Transverse colon (tissue), 4 donors: ENCODE measurements at regions not wholly inside any gene's neighbourhood (a gene's known extent, or its start where the extent isn't known, plus 50 kb on each side); places are given as distances from the start of the nearest gene placed in this dataset.

Source experiments
- DNase-seq: peaks from one replicate; pipeline ENCODE4 v3.0.0-alpha.2; 2019
- H3K27ac ChIP-seq, 4 donors: fragments of 200-600 bp; sonication (generic); 2 replicates each; pipeline ENCODE4 v1.5.1; 2016 to 2018; ENCODE audit warnings: inconsistent platforms in 4 of 4
- H3K27me3 ChIP-seq: fragments of 200-600 bp; sonication (generic); 2 replicates; pipeline ENCODE4 v1.5.1; 2017; ENCODE audit warnings: inconsistent platforms
- H3K36me3 ChIP-seq, 4 donors: fragments of 200-600 bp; sonication (generic); 2 replicates each; pipeline ENCODE4 v1.5.1; 2017 to 2019; ENCODE audit warnings: inconsistent platforms in 4 of 4
- H3K4me1 ChIP-seq, 4 donors: fragments of 200-600 bp; sonication (generic); 2 replicates each; pipeline ENCODE4 v1.5.1; 2017 to 2020; ENCODE audit warnings: inconsistent platforms in 4 of 4
- H3K4me3 ChIP-seq, 4 donors: fragments of 200-600 bp; sonication (generic); 1 replicate in 1 of 4; 2 replicates in 3 of 4; pipeline versions ENCODE4 v1.5.1 to v1.6.1; 2017 to 2019; ENCODE audit warnings: inconsistent platforms in 4 of 4
- H3K9me3 ChIP-seq, 2 donors: fragments of 200-600 bp; sonication (generic); 2 replicates each; pipeline ENCODE4 v1.5.1; 2017 to 2019; ENCODE audit warnings: inconsistent platforms in 2 of 2
- CTCF ChIP-seq, 5 experiments: fragments of 200-600 bp in 3 of 5; fragments of 450-650 bp in 2 of 5; sonication (generic) in 3 of 5; IDR thresholded peaks; 1 replicate in 2 of 5; 2 replicates in 3 of 5; pipeline ENCODE4 v1.5.1; 2016 to 2017; ENCODE audit warnings: antibody characterized with exemption in 5 of 5, inconsistent platforms in 3 of 5, mild to moderate bottlenecking in 2 of 5, moderate library complexity in 1 of 5
- EP300 ChIP-seq: sonication (generic); formaldehyde crosslinking; IDR thresholded peaks from one replicate; pipeline ENCODE4 v1.6.1; 2017; ENCODE audit warnings: antibody characterized with exemption, low read depth
- POLR2A ChIP-seq: fragments of 450-650 bp; IDR thresholded peaks from one replicate; pipeline ENCODE4 v1.6.1; 2016; ENCODE audit warnings: antibody characterized with exemption, mild to moderate bottlenecking, moderate library complexity
- POLR2AphosphoS5 ChIP-seq, 3 donors: sonication (generic); formaldehyde crosslinking; IDR thresholded peaks; one replicate each; pipeline ENCODE4 v1.6.1; 2016; ENCODE audit warnings: antibody characterized with exemption in 3 of 3
- WGBS, 2 donors: methylation state at CpG; one replicate each; pipeline ENCODE4 v1.1.5; 2018; ENCODE audit warnings: low coverage in 1 of 2; 5-methylcytosine and 5-hydroxymethylcytosine counted together
- in situ Hi-C, 4 donors: fragments of 200-750 bp; cut with MboI; loops; one replicate each; pipeline versions ENCODE4 v1.15.0 to v1.15.1; 2017; ENCODE audit warnings: low sequenced_read_pairs in 3 of 4, low pct_ligation_motif_present in 1 of 4, low pct_unique_long_range_greater_than_20kb in 1 of 4
- intact Hi-C: fragments of 100-400 bp; cut with DNase I; formaldehyde crosslinking; loops from one replicate; pipeline ENCODE4 v1.15.1; 2023; ENCODE audit warnings: low total_unique reads

- H3K4me1 ChIP-seq = no peaks in the 10 kb centered on the region
- TF ChIP-seq CTCF (IDR thresholded peaks at IDR 0.05) (no peak), POLR2AphosphoS5 (IDR thresholded peaks at IDR 0.05) (no peak), POLR2A (no peak), EP300 (no peak)
- H3K4me3 ChIP-seq = no peak overlapping the region
- 80 to 92% methylated on average over 2 to 13 of the region's 13 CpGs for WGBS, 2 donors
- in situ Hi-C loops (no loop called here), intact Hi-C loops (no loop called here)
- H3K27me3 ChIP-seq = peaks cover 3% of the 10 kb centered on the region
- no peaks in the 10 kb centered on the region for H3K36me3 ChIP-seq
- H3K27ac ChIP-seq = no peak overlapping the region
- no peaks in the 10 kb centered on the region for H3K9me3 ChIP-seq
- no peak for DNase-seq
Measured at GRCh38 chr20:48392407-48393310, 435.1 kb downstream of the PREX1 start.

GRCh38 chr20:48390981-48391380 lies 436.8 kb downstream of the PREX1 start:
- Histone ChIP-seq H3K27me3 (no peaks in the 10 kb centered on the region), H3K4me1 (no peaks in the 10 kb centered on the region), H3K27ac (no peak overlapping the region), H3K9me3 (no peaks in the 10 kb centered on the region), H3K36me3 (no peaks in the 10 kb centered on the region), H3K4me3 (no peak overlapping the region)
- intact Hi-C loops = no loop called here
- DNase-seq = no peak
- no peak for TF ChIP-seq CTCF (IDR thresholded peaks at IDR 0.05)
- TF ChIP-seq POLR2AphosphoS5 (IDR thresholded peaks at IDR 0.05) = no peak
- no peak for TF ChIP-seq EP300
- in situ Hi-C loops = no loop called here

GRCh38 chr20:48387675-48388074 lies 440.1 kb downstream of the PREX1 start:
- Histone ChIP-seq H3K36me3 (no peaks in the 10 kb centered on the region), H3K4me1 (no peaks in the 10 kb centered on the region), H3K27ac (no peak overlapping the region), H3K27me3 (no peaks in the 10 kb centered on the region), H3K4me3 (no peak overlapping the region), H3K9me3 (no peaks in the 10 kb centered on the region)
- WGBS, 2 donors = 47 to 68% methylated on average over 3 to 5 of the region's 5 CpGs
- DNase-seq = no peak
- intact Hi-C loops = no loop called here
- no peak for TF ChIP-seq POLR2AphosphoS5 (IDR thresholded peaks at IDR 0.05)
- TF ChIP-seq EP300 = no peak
- no peak for TF ChIP-seq CTCF (IDR thresholded peaks at IDR 0.05)
- TF ChIP-seq POLR2A = no peak
- in situ Hi-C loops = no loop called here

- 78 to 85% methylated on average over 4 of the region's 4 CpGs for WGBS, 2 donors
- intact Hi-C loops = no loop called here
- Histone ChIP-seq H3K4me3 (no peak overlapping the region), H3K4me1 (no peaks in the 10 kb centered on the region), H3K36me3 (no peaks in the 10 kb centered on the region), H3K27ac (no peak overlapping the region), H3K27me3 (no peaks in the 10 kb centered on the region), H3K9me3 (no peaks in the 10 kb centered on the region)
- TF ChIP-seq POLR2AphosphoS5 (IDR thresholded peaks at IDR 0.05) = no peak
- DNase-seq = no peak
- in situ Hi-C loops = no loop called here
Measured at GRCh38 chr20:48385527-48385926, 442.3 kb downstream of the PREX1 start.

- 87 to 100% methylated on average over 1 to 14 of the region's 17 CpGs for WGBS, 2 donors
- H3K4me1 ChIP-seq = no peaks in the 10 kb centered on the region
- in situ Hi-C loops = no loop called here
Measured at GRCh38 chr20:48385114-48385513, 442.7 kb downstream of the PREX1 start.

More at GRCh38 chr20:48385114-48385513, 442.7 kb downstream of the PREX1 start:
- no peak overlapping the region for H3K27ac ChIP-seq
- intact Hi-C loops = no loop called here
- TF ChIP-seq EP300 (no peak), CTCF (IDR thresholded peaks at IDR 0.05) (no peak), POLR2AphosphoS5 (IDR thresholded peaks at IDR 0.05) (no peak), POLR2A (no peak)
- no peaks in the 10 kb centered on the region for H3K9me3 ChIP-seq
- no peaks in the 10 kb centered on the region for H3K27me3 ChIP-seq
- no peaks in the 10 kb centered on the region for H3K36me3 ChIP-seq
- no peak for DNase-seq
- H3K4me3 ChIP-seq = no peak overlapping the region
